ENCODE measurements at regions not wholly inside any gene's neighbourhood (a gene's known extent, or its start where the extent isn't known, plus 50 kb on each side); places are given as distances from the start of the nearest gene placed in this dataset.

DNA sequence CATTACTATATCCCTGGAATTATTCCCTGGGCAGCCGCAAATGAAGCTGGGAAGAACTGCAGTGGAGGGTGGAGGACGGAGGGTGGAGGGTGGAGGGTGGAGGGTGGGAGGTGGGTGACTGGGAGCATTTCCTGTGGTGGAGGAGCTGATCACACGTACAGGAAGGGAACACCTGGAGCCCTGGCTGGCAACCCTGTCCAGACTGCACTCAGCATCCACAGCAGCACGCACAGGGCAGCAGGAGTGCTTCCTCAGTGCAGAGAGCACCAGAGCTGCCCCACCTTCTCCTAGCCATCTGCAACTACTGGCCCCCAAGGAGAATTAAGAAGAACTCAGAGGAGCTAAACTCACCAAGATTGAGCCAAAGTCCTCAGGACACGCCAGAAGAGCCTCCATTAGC is 249.9 kb downstream of the EIPR1 start:
- TF ChIP-seq, protein P1, sequence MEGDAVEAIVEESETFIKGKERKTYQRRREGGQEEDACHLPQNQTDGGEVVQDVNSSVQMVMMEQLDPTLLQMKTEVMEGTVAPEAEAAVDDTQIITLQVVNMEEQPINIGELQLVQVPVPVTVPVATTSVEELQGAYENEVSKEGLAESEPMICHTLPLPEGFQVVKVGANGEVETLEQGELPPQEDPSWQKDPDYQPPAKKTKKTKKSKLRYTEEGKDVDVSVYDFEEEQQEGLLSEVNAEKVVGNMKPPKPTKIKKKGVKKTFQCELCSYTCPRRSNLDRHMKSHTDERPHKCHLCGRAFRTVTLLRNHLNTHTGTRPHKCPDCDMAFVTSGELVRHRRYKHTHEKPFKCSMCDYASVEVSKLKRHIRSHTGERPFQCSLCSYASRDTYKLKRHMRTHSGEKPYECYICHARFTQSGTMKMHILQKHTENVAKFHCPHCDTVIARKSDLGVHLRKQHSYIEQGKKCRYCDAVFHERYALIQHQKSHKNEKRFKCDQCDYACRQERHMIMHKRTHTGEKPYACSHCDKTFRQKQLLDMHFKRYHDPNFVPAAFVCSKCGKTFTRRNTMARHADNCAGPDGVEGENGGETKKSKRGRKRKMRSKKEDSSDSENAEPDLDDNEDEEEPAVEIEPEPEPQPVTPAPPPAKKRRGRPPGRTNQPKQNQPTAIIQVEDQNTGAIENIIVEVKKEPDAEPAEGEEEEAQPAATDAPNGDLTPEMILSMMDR (IDR thresholded peaks at IDR 0.05; ENCODE audit: insufficient read depth, low read length, poor library complexity, severe bottlenecking): no peak
- TF ChIP-seq EZH2phosphoT487 (conservative IDR thresholded peaks at IDR 0.05; ENCODE audit: low read length): no peak

All from SU-DHL-6 (cell line).